ENCODE measurements at regions not wholly inside any gene's neighbourhood (a gene's known extent, or its start where the extent isn't known, plus 50 kb on each side); places are given as distances from the start of the nearest gene placed in this dataset.

GRCh38 chr3:59273976-59274375 lies 224.2 kb upstream of the CFAP20DC start:
- TF ChIP-seq CTCF (IDR thresholded peaks at IDR 0.05) (no peak), POLR2A (IDR thresholded peaks at IDR 0.05) (no peak)
